Activated CD4-positive, alpha-beta memory T cell treated with anti-CD3 and anti-CD28 coated beads for 36 hours (primary cell): ENCODE measurements at regions not wholly inside any gene's neighbourhood (a gene's known extent, or its start where the extent isn't known, plus 50 kb on each side); places are given as distances from the start of the nearest gene placed in this dataset.

Experiments used
- CTCF ChIA-PET: fragments of 350-600 bp; sonication (Branson Sonifier 250); formaldehyde crosslinking; loops from one replicate; lab custom pipeline; 2021; ENCODE audit warnings: antibody characterized with exemption, inconsistent platforms; lab: Charles Lee
- POLR2A ChIA-PET: fragments of 350-600 bp; sonication (Branson Sonifier 250); formaldehyde crosslinking; loops from one replicate; lab custom pipeline; 2021; ENCODE audit warnings: antibody characterized with exemption; lab: Charles Lee
- DNase-seq: peaks from one replicate; pipeline ENCODE4 v3.0.0-alpha.2; 2020
- H3K27ac Mint-ChIP-seq: one replicate; pipeline ENCODE4 v1.8.0; 2021; ENCODE audit warnings: mixed read lengths
- H3K27me3 Mint-ChIP-seq: one replicate; pipeline ENCODE4 v1.8.0; 2021; ENCODE audit warnings: mixed read lengths
- H3K36me3 Mint-ChIP-seq: one replicate; pipeline ENCODE4 v1.8.0; 2021; ENCODE audit warnings: mixed read lengths
- H3K4me1 Mint-ChIP-seq: one replicate; pipeline ENCODE4 v1.8.0; 2021; ENCODE audit warnings: low read depth, mixed read lengths
- H3K4me3 Mint-ChIP-seq: one replicate; pipeline ENCODE4 v1.8.0; 2021; ENCODE audit warnings: mild to moderate bottlenecking, mixed read lengths
- H3K9me3 Mint-ChIP-seq: one replicate; pipeline ENCODE4 v1.8.0; 2021; ENCODE audit warnings: mixed read lengths
- intact Hi-C: fragments of 100-400 bp; cut with micrococcal nuclease; formaldehyde crosslinking; loops from one replicate; pipeline ENCODE4 v1.15.1; 2023

GRCh38 chr2:41464395-41464794, 583.4 kb upstream of the PKDCC start:
- Mint-ChIP-seq H3K4me3 (no peak overlapping the region), H3K9me3 (no peaks in the 10 kb centered on the region), H3K27me3 (no peaks in the 10 kb centered on the region), H3K4me1 (no peaks in the 10 kb centered on the region), H3K27ac (no peak overlapping the region), H3K36me3 (no peaks in the 10 kb centered on the region)
- DNase-seq: no peak
- intact Hi-C loops: no loop called here
- CTCF ChIA-PET: no interaction called here
- POLR2A ChIA-PET: no interaction called here

DNA sequence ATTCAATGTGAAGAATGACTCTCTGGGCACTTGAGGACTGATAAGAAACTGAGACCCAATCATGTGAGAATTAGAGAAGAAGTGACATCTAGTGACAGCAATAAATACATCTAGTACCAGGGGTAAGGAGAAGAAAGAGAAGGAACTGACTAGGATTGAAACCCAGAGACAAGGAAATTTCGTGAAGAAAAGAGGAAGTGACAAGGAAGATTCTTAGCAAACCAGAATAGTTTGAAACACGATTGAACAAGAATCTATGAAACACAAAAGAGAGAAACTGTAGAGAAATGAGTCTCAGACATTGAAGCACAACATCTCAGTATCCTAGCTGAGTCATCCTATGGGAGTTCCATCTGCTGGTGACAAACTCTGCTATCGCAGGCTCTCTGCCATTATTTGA, 571.9 kb upstream of the PKDCC start:
- intact Hi-C loops: no loop called here
- Mint-ChIP-seq H3K9me3 (no peaks in the 10 kb centered on the region), H3K36me3 (no peaks in the 10 kb centered on the region), H3K4me1 (no peaks in the 10 kb centered on the region), H3K4me3 (no peak overlapping the region), H3K27ac (no peak overlapping the region), H3K27me3 (no peaks in the 10 kb centered on the region)
- CTCF ChIA-PET: interaction anchor here (0.9 kb wide), 1 partner anchor 125 kb away, joined by 3 read pairs; no protein-coding TSS in a partner anchor
- no peak for DNase-seq
- POLR2A ChIA-PET: no interaction called here

DNA sequence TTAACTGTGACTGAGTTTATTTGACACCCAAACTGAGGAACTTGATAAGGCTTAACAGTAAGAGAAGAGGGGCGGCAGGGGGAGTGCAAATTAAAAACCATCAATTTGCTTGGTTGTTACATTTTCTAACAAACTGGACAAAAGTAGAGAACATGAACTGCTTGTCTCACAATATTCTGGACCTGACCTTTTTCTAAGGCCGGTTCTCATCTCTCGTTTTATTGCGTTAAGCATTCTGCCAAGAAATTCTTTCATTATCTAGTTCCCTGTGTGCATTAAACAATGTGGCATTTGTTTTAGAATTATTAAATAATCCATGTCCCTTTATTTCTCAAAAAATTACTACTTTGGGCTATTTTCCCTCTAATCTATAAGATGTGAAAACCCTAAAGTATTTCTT, 565.2 kb upstream of the PKDCC start:
- H3K4me3 Mint-ChIP-seq: no peak overlapping the region
- H3K9me3 Mint-ChIP-seq: no peaks in the 10 kb centered on the region
- H3K27me3 Mint-ChIP-seq: no peaks in the 10 kb centered on the region
- H3K27ac Mint-ChIP-seq: no peak overlapping the region
- H3K4me1 Mint-ChIP-seq: no peaks in the 10 kb centered on the region
- POLR2A ChIA-PET: no interaction called here
- CTCF ChIA-PET: no interaction called here
- no peaks in the 10 kb centered on the region for H3K36me3 Mint-ChIP-seq
- DNase-seq: no peak
- intact Hi-C loops: no loop called here

- ChIA-PET POLR2A (no interaction called here), CTCF (no interaction called here)
- no peaks in the 10 kb centered on the region for H3K36me3 Mint-ChIP-seq
- H3K27ac Mint-ChIP-seq: no peak overlapping the region
- H3K4me1 Mint-ChIP-seq: no peaks in the 10 kb centered on the region
- no peaks in the 10 kb centered on the region for H3K9me3 Mint-ChIP-seq
- H3K4me3 Mint-ChIP-seq: no peak overlapping the region
- intact Hi-C loops: no loop called here
- no peak for DNase-seq
- H3K27me3 Mint-ChIP-seq: no peaks in the 10 kb centered on the region
These were observed 564.6 kb upstream of the PKDCC start for GRCh38 chr2:41483226-41483625.

DNA sequence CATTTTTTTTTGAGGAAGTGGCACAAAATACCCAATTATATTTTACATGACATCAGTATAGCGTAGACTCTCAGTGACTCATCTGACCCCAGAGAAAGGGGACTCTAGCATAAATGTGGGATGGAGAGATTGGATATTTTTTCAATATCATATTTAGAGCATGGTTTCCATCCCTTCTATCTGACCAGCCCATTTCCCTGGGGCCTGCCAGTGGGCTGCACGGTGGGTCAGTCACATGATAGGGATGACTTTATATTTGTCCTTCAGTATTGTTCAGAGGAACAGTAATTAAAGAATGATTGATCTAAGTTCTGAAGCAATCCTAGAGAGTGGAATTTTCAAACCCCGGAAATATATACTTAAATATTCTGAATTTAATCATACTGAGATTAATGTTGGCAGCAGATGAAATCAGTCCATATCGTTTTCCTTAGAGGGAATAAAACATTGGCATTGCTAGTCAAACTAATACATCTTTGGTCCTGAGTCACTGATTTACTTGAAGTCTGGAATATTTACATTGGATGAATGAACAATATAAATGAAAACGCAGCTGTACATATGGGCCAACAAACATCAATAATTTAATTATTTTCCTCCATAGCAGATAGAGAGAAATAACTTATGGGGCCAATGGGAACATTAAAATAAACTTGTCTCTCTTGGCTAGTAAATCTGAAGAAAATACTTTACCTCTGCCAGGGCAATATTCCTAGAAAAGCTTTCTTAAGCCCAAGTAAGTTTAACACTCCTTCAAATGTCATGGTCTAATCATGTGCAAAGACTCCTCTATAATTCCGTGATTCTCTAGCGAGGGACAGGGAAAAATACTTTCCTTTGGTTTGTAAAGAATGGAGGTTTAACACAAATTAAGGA, 563.6 kb upstream of the PKDCC start:
- Mint-ChIP-seq H3K36me3 (no peaks in the 10 kb centered on the region), H3K4me3 (no peak overlapping the region), H3K27me3 (no peaks in the 10 kb centered on the region), H3K9me3 (no peaks in the 10 kb centered on the region), H3K4me1 (no peaks in the 10 kb centered on the region), H3K27ac (no peak overlapping the region)
- intact Hi-C loops: no loop called here
- ChIA-PET CTCF (no interaction called here), POLR2A (no interaction called here)
- DNase-seq: no peak

DNA sequence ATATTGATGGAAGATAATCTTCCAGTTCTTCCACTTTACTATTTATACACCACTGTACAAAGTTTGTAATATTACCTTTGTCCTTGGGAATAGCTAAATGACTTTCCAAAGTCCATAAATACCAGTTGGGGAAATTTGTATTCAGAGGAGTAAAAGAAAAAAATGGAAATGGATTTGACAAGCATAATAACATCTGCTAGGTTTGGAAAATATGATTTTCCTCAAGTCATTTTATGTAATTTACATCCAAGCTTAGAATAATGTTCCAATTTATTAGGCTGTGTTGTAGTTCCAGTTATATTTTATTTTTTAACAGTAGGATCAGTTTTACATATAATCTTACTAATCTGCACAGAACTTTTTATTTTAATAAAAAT, 563.0 kb upstream of the PKDCC start:
- POLR2A ChIA-PET: no interaction called here
- no peaks in the 10 kb centered on the region for H3K9me3 Mint-ChIP-seq
- no peaks in the 10 kb centered on the region for H3K36me3 Mint-ChIP-seq

DNA sequence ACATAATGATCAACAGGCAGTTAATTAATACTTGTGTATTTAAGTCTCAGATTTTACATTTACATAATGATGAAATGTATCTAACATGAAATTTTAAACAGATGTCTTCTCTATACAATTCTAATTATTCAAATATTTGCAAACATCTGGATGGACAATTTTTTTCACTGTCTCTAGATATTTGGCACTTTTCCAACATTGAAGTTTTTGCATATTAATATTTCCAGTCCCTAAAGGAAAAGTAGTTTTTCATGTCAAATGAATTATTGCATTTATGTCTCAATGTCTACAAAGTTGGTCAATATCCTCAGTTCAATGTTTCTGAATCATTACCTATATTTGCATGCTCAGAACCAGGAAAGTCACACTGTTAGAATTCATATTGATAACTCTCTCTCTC, 560.9 kb upstream of the PKDCC start:
- no peaks in the 10 kb centered on the region for H3K9me3 Mint-ChIP-seq
- H3K36me3 Mint-ChIP-seq: no peaks in the 10 kb centered on the region
- intact Hi-C loops: no loop called here
- H3K27me3 Mint-ChIP-seq: no peaks in the 10 kb centered on the region
- ChIA-PET POLR2A (no interaction called here), CTCF (no interaction called here)
- H3K4me1 Mint-ChIP-seq: no peaks in the 10 kb centered on the region
- H3K4me3 Mint-ChIP-seq: no peak overlapping the region
- H3K27ac Mint-ChIP-seq: no peak overlapping the region
- no peak for DNase-seq

More for the DNA sequence above, 563.0 kb upstream of the PKDCC start:
- Mint-ChIP-seq H3K27ac (no peak overlapping the region), H3K4me3 (no peak overlapping the region), H3K4me1 (no peaks in the 10 kb centered on the region), H3K27me3 (no peaks in the 10 kb centered on the region)
- CTCF ChIA-PET: no interaction called here
- DNase-seq: no peak
- intact Hi-C loops: no loop called here

- H3K27me3 Mint-ChIP-seq: no peaks in the 10 kb centered on the region
- intact Hi-C loops: no loop called here
- H3K9me3 Mint-ChIP-seq: peaks cover 8% of the 10 kb centered on the region
- ChIA-PET CTCF (no interaction called here), POLR2A (no interaction called here)
- no peaks in the 10 kb centered on the region for H3K4me1 Mint-ChIP-seq
- H3K27ac Mint-ChIP-seq: no peak overlapping the region
- no peak for DNase-seq
- no peaks in the 10 kb centered on the region for H3K36me3 Mint-ChIP-seq
- no peak overlapping the region for H3K4me3 Mint-ChIP-seq
These were observed 558.9 kb upstream of the PKDCC start for GRCh38 chr2:41488888-41489287.

DNA sequence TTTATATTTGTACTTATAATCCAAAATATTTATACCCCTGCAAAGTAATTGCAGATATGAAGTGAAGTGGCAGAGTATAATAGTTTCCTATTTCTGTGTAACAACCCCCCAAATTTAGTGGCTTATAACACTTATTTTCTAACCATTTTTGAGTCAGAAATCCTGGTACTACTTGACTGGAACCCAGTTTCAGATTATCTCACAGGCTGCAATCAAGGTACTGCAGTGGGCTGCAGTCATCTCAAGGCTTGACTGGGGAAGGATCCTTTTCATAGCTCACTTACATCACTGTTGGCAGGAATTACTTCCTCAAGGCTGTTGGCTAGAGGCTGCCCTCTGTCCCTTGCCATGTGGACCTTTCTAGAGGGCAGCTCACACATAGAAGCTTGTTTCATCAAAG, 558.2 kb upstream of the PKDCC start:
- no peak overlapping the region for H3K4me3 Mint-ChIP-seq
- POLR2A ChIA-PET: no interaction called here

DNA sequence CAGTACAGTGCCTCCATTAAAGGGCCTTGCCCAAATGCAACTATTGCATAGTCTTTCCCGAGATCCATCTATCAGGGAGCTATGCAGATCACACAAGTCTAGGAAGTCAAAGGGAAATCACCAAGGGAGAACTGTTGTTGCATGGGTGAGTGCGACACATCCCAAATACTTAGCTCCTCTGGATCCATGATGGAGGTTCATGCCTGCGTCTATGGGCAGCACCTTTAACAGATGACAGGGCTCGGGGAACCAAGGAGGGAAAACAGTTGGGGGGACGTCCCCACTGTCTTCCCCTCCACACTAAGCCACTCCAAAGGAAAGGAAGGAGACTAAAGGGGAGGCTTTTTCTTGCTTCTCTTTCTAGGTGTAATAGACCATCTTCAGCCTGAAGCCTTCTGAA, 552.8 kb upstream of the PKDCC start:
- no peaks in the 10 kb centered on the region for H3K4me1 Mint-ChIP-seq
- intact Hi-C loops: loop anchor here (5.0 kb wide), 1 partner anchor 1583 kb away; no protein-coding TSS in a partner anchor

More for the DNA sequence above, 558.2 kb upstream of the PKDCC start:
- CTCF ChIA-PET: no interaction called here
- H3K9me3 Mint-ChIP-seq: peaks cover 14% of the 10 kb centered on the region
- no peaks in the 10 kb centered on the region for H3K36me3 Mint-ChIP-seq
- no peaks in the 10 kb centered on the region for H3K27me3 Mint-ChIP-seq
- intact Hi-C loops: no loop called here
- no peaks in the 10 kb centered on the region for H3K4me1 Mint-ChIP-seq
- DNase-seq: no peak
- no peak overlapping the region for H3K27ac Mint-ChIP-seq

GRCh38 chr2:41496908-41497307, 550.9 kb upstream of the PKDCC start:
- Mint-ChIP-seq H3K36me3 (no peaks in the 10 kb centered on the region), H3K4me1 (no peaks in the 10 kb centered on the region), H3K27ac (no peak overlapping the region), H3K27me3 (no peaks in the 10 kb centered on the region), H3K4me3 (no peak overlapping the region), H3K9me3 (peaks cover 56% of the 10 kb centered on the region)
- POLR2A ChIA-PET: no interaction called here
- CTCF ChIA-PET: no interaction called here
- intact Hi-C loops: loop anchor here (5.0 kb wide), 1 partner anchor 1585 kb away; no protein-coding TSS in a partner anchor
- DNase-seq: no peak

More for the DNA sequence above, 552.8 kb upstream of the PKDCC start:
- H3K36me3 Mint-ChIP-seq: no peaks in the 10 kb centered on the region
- CTCF ChIA-PET: no interaction called here
- DNase-seq: no peak
- no peak overlapping the region for H3K27ac Mint-ChIP-seq
- peaks cover 41% of the 10 kb centered on the region for H3K9me3 Mint-ChIP-seq
- POLR2A ChIA-PET: no interaction called here
- no peak overlapping the region for H3K4me3 Mint-ChIP-seq
- no peaks in the 10 kb centered on the region for H3K27me3 Mint-ChIP-seq

- Mint-ChIP-seq H3K4me3 (no peak overlapping the region), H3K4me1 (no peaks in the 10 kb centered on the region), H3K27me3 (no peaks in the 10 kb centered on the region), H3K9me3 (peaks cover 52% of the 10 kb centered on the region), H3K27ac (no peak overlapping the region), H3K36me3 (no peaks in the 10 kb centered on the region)
- intact Hi-C loops: loop anchor here (5.0 kb wide), 1 partner anchor 1586 kb away; no protein-coding TSS in a partner anchor
- DNase-seq: no peak
- ChIA-PET CTCF (interaction anchor here (0.7 kb wide), 1 partner anchor 15 kb away, joined by 3 read pairs; no protein-coding TSS in a partner anchor), POLR2A (no interaction called here)
These were observed 549.0 kb upstream of the PKDCC start for GRCh38 chr2:41498781-41499180.

DNA sequence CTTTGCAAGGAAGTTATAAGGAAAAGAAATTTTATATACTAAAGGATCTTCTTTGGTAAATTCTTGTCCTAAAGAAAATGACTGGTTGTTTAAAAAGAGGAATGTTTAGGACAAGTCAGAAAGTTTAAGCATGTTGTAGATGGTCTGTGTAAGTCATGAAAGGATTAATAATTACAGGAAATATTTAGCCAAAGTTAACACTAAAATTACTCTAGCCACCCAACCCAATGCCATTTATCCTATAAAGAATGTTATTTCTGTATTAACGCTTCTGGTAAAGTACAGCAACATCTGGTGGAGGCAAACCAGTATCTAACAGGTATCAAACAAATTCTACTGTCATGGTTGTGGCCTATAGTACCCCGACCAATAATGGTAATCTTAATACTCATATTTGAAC, 546.9 kb upstream of the PKDCC start:
- CTCF ChIA-PET: no interaction called here
- H3K4me3 Mint-ChIP-seq: no peak overlapping the region
- POLR2A ChIA-PET: no interaction called here
- no peak overlapping the region for H3K27ac Mint-ChIP-seq
- intact Hi-C loops: no loop called here
- no peaks in the 10 kb centered on the region for H3K27me3 Mint-ChIP-seq
- no peaks in the 10 kb centered on the region for H3K4me1 Mint-ChIP-seq
- peaks cover 32% of the 10 kb centered on the region for H3K9me3 Mint-ChIP-seq
- H3K36me3 Mint-ChIP-seq: no peaks in the 10 kb centered on the region
- DNase-seq: no peak
